ENCODE measurements at regions not wholly inside any gene's neighbourhood (a gene's known extent, or its start where the extent isn't known, plus 50 kb on each side); places are given as distances from the start of the nearest gene placed in this dataset.

DNA sequence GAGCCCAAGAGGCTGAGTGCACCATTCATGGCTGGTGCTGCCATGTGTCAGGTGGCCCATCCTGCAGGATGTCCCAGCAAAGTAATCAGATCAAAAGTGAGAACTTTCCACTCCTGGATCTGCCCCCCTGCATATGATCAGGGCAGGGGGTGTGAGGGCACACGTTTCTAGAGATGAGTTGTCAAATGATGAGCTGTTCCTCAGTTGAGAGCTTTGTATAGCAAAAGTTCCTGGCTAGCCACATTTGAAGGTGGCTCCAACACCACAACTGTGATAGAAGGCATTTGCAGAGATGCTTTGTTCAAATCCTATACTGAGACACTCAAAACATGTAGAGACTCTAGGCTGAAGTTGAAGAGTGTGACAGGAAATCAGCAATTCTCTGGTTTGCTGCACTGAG, 501.8 kb downstream of the BCOR start:
- no peak overlapping the region for H3K4me3 ChIP-seq
- no peaks in the 10 kb centered on the region for H3K36me3 ChIP-seq
- no peaks in the 10 kb centered on the region for H3K27me3 ChIP-seq
- no peaks in the 10 kb centered on the region for H3K9me3 ChIP-seq
- DNase-seq = no peak

DNA sequence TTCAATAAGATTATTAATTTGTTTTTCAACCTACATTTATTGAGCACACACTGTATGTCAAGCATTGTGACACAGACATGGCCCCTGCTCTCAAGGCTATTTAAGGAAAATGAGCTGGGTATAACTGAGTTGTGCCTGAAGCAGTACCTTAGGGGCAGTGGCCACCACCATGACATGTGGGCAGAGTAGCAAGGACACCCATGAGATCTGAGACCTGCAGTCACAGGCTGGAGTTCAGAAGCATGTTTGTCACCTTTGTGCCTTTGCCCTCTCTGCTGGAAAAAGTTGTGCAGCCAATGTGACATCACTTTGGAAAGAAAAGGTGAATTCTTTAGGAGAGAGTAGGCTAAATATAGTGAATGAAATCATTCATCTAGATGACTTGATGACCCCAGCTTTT, 501.3 kb downstream of the BCOR start:
- no peak overlapping the region for H3K4me3 ChIP-seq
- no peaks in the 10 kb centered on the region for H3K27me3 ChIP-seq
- no peaks in the 10 kb centered on the region for H3K36me3 ChIP-seq
- H3K9me3 ChIP-seq = no peaks in the 10 kb centered on the region
- DNase-seq = no peak

DNA sequence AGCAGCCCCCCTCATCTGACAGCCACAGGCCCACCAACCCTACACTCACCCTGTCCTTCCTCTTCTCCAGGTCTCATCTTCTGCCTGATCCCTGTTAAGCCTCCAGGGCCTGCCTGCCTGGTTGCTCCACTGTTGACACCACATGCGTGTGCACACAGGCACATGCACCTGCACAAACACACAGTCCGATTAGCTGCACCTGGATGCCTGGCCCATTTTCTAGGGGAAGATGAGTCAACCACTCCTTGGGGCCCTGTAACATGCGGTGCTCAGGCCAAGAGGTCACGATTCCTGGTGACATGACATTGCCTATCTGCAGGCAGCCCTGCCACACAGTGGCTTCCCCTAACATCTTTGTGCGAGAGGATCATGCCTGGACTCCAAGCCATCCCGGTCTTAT, 498.4 kb downstream of the BCOR start:
- Histone ChIP-seq H3K36me3 (no peaks in the 10 kb centered on the region), H3K4me3 (no peak overlapping the region), H3K9me3 (no peaks in the 10 kb centered on the region), H3K27me3 (no peaks in the 10 kb centered on the region)
- DNase-seq = no peak

DNA sequence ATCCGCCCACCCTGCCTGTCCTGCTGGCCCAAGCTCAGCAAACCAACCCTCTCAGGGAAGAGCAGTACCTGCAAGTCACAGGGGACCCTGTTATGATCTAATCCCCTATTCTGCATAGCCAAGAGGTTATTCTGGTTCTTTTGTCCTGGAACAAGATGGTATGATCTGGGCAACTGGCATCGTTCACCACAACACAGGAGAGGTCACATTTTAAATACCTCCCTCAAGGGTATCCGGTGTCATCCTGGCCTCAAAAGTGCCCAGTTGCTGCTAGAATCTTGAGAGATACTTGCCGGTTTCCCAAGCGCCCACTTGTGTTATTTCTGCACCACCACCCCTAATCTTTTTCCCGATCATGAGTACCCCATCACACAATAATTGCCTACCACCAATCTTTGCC, 497.5 kb downstream of the BCOR start:
- no peaks in the 10 kb centered on the region for H3K9me3 ChIP-seq
- H3K36me3 ChIP-seq = no peaks in the 10 kb centered on the region
- DNase-seq = no peak
- no peak overlapping the region for H3K4me3 ChIP-seq
- no peaks in the 10 kb centered on the region for H3K27me3 ChIP-seq

GRCh38 chrX:39601231-39602177, 496.3 kb downstream of the BCOR start:
- Histone ChIP-seq H3K27me3 (no peaks in the 10 kb centered on the region), H3K9me3 (no peaks in the 10 kb centered on the region), H3K4me3 (no peak overlapping the region), H3K36me3 (no peaks in the 10 kb centered on the region)
- no peak for DNase-seq

- DNase-seq = no peak
- Histone ChIP-seq H3K4me3 (no peak overlapping the region), H3K36me3 (no peaks in the 10 kb centered on the region), H3K27me3 (no peaks in the 10 kb centered on the region), H3K9me3 (no peaks in the 10 kb centered on the region)
Observed at GRCh38 chrX:39602195-39602594, 495.6 kb downstream of the BCOR start.

DNA sequence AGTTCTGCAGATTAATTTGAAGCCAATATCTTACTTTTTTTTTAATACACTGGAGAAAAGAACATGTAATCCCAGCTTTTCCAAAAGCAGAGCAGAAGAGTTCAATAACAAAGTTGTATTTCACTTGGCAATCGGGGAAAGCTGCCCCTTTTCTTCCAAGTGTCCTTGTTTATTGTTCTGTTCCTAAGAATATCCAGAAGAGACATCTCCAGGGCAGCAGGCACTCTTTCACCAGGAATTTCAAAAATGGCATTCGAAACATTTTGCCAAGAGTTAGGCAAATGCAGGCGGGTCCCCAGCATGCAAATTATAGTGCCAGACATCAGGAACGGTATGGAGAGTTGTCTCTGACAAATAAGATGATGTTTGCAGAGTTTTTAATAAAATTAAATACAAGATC, 494.5 kb downstream of the BCOR start:
- no peak for DNase-seq
- H3K36me3 ChIP-seq = no peaks in the 10 kb centered on the region
- H3K9me3 ChIP-seq = no peaks in the 10 kb centered on the region
- no peak overlapping the region for H3K4me3 ChIP-seq
- no peaks in the 10 kb centered on the region for H3K27me3 ChIP-seq

DNA sequence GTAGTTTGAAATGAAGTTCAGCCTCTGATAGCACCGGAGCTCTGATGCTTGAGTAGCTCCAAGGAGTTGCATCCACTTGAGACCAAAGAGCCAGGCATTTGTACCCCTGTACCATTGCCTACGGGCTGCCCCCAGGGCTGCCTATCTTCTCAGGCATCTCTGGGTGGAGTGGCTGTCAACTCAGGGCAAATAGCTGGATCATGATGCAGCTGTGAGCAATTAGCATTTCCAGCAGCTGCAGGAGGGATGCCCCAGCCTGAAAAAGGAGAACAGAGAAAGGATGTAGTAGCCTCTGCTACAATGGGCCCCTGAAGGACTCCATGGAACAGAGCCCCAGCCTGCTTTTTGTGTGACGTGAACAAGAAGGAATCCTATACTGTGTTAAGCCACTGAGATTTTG, 492.6 kb downstream of the BCOR start:
- Histone ChIP-seq H3K9me3 (no peaks in the 10 kb centered on the region), H3K36me3 (no peaks in the 10 kb centered on the region), H3K27me3 (no peaks in the 10 kb centered on the region), H3K4me3 (no peak overlapping the region)
- no peak for DNase-seq

DNA sequence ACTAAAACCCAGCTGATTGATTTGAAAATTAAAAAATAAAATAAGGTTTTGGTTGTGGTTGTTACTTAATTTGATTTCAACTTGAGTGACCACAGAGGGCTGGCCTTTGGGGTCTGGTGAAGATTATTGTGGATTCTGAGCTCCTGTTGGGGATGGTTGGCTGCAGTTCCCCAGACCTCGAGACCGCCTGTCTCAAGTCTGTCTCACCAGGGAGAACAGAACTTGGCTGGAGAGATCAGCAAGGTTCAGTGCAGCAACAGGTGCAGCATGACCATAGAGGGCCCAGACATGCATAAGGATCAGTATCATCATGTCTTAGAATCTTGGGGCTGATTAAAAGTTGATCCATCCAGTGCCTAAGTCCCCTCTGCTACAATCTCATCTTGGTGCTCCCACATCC, 491.9 kb downstream of the BCOR start:
- H3K27me3 ChIP-seq = no peaks in the 10 kb centered on the region
- no peak for DNase-seq
- no peaks in the 10 kb centered on the region for H3K36me3 ChIP-seq
- H3K4me3 ChIP-seq = no peak overlapping the region
- H3K9me3 ChIP-seq = no peaks in the 10 kb centered on the region

DNA sequence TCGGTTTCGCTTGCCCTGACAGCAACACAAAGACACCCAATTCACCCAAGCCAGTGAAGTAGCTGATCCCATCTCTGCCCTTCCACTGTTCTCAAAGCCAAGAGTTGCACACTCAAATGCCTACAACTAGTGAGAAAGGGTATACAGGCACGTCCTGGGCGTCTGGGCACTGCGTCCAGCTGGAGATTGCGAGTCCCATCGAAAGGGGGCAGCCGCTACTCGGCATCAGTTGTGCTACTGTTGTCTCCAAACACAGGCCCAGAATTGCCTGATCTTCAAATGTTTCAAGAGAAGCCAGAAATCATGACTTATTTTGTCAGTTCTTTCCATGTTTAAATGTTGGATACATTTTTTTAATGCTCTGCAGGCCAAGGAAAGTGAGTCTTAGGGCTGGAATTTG, 487.8 kb downstream of the BCOR start:
- Histone ChIP-seq H3K4me3 (no peak overlapping the region), H3K27me3 (peaks cover 2% of the 10 kb centered on the region; the same call in 1 of the 2 replicates)
- DNase-seq = no peak

GRCh38 chrX:39611468-39611867, 486.3 kb downstream of the BCOR start:
- no peak overlapping the region for H3K4me3 ChIP-seq
- DNase-seq = no peak
- no peaks in the 10 kb centered on the region for H3K9me3 ChIP-seq
- peaks cover 2% of the 10 kb centered on the region; the same call in 1 of the 2 replicates for H3K27me3 ChIP-seq
- H3K36me3 ChIP-seq = no peaks in the 10 kb centered on the region

More for the DNA sequence above, 487.8 kb downstream of the BCOR start:
- H3K9me3 ChIP-seq = no peaks in the 10 kb centered on the region
- no peaks in the 10 kb centered on the region for H3K36me3 ChIP-seq

DNA sequence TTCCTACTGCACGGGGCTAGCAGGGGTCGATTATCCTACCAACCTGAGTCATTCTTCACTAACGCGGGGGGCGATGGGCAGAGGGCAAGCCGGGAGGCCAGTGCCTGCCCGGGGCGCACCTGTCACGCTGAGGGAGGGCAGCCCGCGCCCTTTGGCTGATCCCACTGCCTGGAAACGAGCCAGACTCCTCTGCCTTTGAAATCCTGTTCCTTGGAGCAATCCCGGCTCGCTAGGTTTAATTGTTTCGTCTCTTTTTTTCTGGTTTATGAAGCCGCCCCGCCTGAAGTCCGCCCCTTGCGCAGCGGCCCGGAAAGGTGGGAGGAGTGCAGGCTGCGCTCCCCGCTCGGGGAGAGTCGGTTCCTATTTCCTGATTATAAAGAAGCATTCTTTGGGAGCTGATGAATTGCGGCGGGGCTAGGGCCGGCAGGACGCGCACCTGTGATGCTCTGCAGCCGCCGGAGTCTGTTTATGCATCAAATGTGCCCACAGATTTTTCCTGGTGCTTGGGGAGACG, 484.2 kb downstream of the BCOR start:
- peak; percentile 13 for DNase-seq
- Histone ChIP-seq H3K27me3 (peaks cover 2% of the 10 kb centered on the region; the same call in 1 of the 2 replicates), H3K4me3 (no peak overlapping the region), H3K36me3 (no peaks in the 10 kb centered on the region), H3K9me3 (no peaks in the 10 kb centered on the region)

DNA sequence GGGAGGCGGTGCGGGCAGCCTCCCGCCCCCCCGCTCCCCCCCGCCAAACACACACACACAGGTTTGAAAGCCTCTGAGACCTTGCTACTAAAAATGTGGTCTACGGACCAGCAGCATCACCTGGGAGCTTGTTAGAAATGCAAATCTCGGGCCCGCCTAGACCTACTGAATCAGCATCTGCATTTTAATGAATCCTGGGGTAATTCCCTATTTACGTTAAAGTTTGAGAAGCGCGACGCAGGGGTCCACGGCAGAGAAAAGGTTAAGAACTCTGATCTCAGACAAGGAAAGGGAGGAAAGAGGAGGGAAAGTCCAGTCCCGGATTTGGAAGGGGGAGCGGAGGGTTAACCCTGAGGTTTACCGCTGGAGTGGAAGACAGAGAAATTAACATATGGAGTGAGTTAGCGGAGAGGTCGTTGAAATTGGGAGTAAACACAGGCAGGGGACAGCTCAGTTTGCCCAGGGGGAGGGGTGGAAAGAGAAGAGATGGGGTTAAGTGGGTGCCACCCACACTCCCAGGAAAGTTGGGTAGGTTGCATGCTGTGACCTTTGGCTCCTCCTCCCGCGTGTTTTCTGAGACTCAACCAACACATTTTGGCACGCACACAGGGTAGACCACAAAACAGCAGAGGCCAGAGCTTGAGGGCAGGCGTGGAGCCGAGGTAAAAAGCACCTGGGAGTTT, 483.6 kb downstream of the BCOR start:
- H3K27me3 ChIP-seq = peaks cover 2% of the 10 kb centered on the region; the same call in 1 of the 2 replicates
- DNase-seq = no peak
- no peak overlapping the region for H3K4me3 ChIP-seq
- no peaks in the 10 kb centered on the region for H3K36me3 ChIP-seq
- no peaks in the 10 kb centered on the region for H3K9me3 ChIP-seq

DNA sequence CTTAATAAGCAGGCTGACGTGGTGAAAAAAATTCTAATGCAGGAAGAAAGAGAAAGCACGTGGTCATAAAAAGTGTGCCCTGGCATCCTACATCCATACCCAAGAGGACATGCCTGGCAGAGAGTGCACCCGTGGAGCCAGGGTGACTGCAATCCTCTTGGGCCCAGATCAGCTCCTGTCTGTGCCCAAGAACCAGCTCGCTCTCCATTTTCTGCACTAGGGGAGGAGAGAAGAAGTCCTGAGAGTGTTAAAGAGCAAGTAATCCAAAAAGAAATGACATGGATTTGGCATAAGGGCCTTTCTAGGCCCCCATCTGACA, 483.1 kb downstream of the BCOR start:
- Histone ChIP-seq H3K4me3 (no peak overlapping the region), H3K27me3 (peaks cover 2% of the 10 kb centered on the region; the same call in 1 of the 2 replicates), H3K9me3 (no peaks in the 10 kb centered on the region), H3K36me3 (no peaks in the 10 kb centered on the region)
- DNase-seq = no peak

DNA sequence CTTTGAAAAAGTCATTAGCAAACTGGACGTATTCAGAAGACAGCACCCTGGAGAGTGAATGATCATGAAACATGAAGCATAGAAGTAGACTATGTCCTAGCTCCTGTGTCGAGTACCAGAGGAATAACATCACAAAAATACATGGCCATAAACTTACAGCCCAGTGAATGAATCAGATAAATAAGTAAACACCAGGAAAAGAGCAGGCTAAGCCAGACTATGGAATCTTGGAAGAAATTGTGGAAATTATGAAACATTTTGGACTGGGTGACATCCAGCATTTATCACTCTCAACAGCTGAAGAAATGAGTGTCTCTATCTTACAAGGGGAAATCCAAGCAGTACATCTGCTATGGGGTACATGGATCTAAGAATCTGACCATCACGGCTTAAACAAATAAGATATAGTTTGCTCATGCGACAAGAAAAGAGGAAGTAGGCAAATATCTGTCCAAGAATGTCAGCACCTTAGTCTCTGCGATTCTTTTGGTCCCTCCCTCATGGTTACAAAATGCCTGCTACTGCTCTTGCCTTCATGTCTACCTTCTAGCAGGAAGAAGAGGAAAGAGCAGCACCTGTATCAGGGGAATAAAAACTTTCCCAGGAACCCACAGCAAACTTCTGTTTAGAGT, 481.5 kb downstream of the BCOR start:
- no peaks in the 10 kb centered on the region for H3K9me3 ChIP-seq
- H3K4me3 ChIP-seq = no peak overlapping the region
- no peaks in the 10 kb centered on the region for H3K36me3 ChIP-seq
- H3K27me3 ChIP-seq = peaks cover 2% of the 10 kb centered on the region; the same call in 1 of the 2 replicates
- no peak for DNase-seq

- H3K27me3 ChIP-seq = peaks cover 2% of the 10 kb centered on the region; the same call in 1 of the 2 replicates
- no peaks in the 10 kb centered on the region for H3K9me3 ChIP-seq
- H3K36me3 ChIP-seq = no peaks in the 10 kb centered on the region
- H3K4me3 ChIP-seq = no peak overlapping the region
- no peak for DNase-seq
Observed at GRCh38 chrX:39616731-39617130, 481.0 kb downstream of the BCOR start.

GRCh38 chrX:39618178-39618577, 479.6 kb downstream of the BCOR start:
- Histone ChIP-seq H3K4me3 (no peak overlapping the region), H3K27me3 (peaks cover 2% of the 10 kb centered on the region; the same call in 1 of the 2 replicates), H3K36me3 (no peaks in the 10 kb centered on the region), H3K9me3 (no peaks in the 10 kb centered on the region)
- no peak for DNase-seq
